Natural killer cell (primary cell): ENCODE measurements at regions not wholly inside any gene's neighbourhood (a gene's known extent, or its start where the extent isn't known, plus 50 kb on each side); places are given as distances from the start of the nearest gene placed in this dataset.

ENCODE experiments used
- ATAC-seq, 3 donors: fragments of 150-1000 bp in 2 of 3; fragments of 200-7000 bp in 1 of 3; cut with Tn5 transposase; 1 replicate in 1 of 3; 2 replicates in 2 of 3; pipeline ENCODE4 v1.10.0; 2021; ENCODE audit warnings: mild to moderate bottlenecking in 2 of 3, moderate library complexity in 2 of 3
- DNase-seq, 2 donors: peaks; one replicate each; pipeline versions ENCODE4 v3.0.0 to v3.0.0-alpha.2; 2013 to 2021; ENCODE audit warnings: mixed read lengths in 1 of 2
- H3K27ac ChIP-seq: one replicate; pipeline ENCODE4 v1.5.1; 2013; ENCODE audit warnings: mild to moderate bottlenecking, low read length
- H3K27me3 ChIP-seq: one replicate; pipeline ENCODE4 v1.6.1; 2013; ENCODE audit warnings: low read length; ENCODE audit not compliant: control insufficient read depth, insufficient read depth
- H3K36me3 ChIP-seq: one replicate; pipeline ENCODE4 v1.6.1; 2013; ENCODE audit warnings: low read length; ENCODE audit not compliant: control insufficient read depth, insufficient read depth
- H3K4me1 ChIP-seq: one replicate; pipeline ENCODE4 v1.6.1; 2013; ENCODE audit warnings: low read length; ENCODE audit not compliant: control insufficient read depth, insufficient read depth
- H3K4me3 ChIP-seq: one replicate; pipeline ENCODE4 v1.5.1; 2013; ENCODE audit warnings: low read length
- H3K9me3 ChIP-seq: one replicate; pipeline ENCODE4 v1.6.1; 2013; ENCODE audit warnings: low read length; ENCODE audit not compliant: control insufficient read depth, insufficient read depth
- H3K27ac Mint-ChIP-seq, 2 donors: one replicate each; pipeline ENCODE4 v1.8.0; 2022; ENCODE audit warnings: mild to moderate bottlenecking in 2 of 2, mixed read lengths in 2 of 2, moderate library complexity in 1 of 2
- H3K27me3 Mint-ChIP-seq, 2 donors: one replicate each; pipeline ENCODE4 v1.8.0; 2022; ENCODE audit warnings: low read depth in 2 of 2, mixed read lengths in 2 of 2
- H3K36me3 Mint-ChIP-seq: one replicate; pipeline ENCODE4 v1.8.0; 2022; ENCODE audit warnings: mixed read lengths
- H3K4me1 Mint-ChIP-seq, 2 donors: one replicate each; pipeline ENCODE4 v1.8.0; 2022; ENCODE audit warnings: mixed read lengths in 2 of 2
- H3K4me3 Mint-ChIP-seq: one replicate; pipeline ENCODE4 v1.8.0; 2022; ENCODE audit warnings: mild to moderate bottlenecking, moderate library complexity, mixed read lengths
- H3K9me3 Mint-ChIP-seq, 2 donors: one replicate each; pipeline ENCODE4 v1.8.0; 2022; ENCODE audit warnings: mixed read lengths in 2 of 2
- WGBS: methylation state at CpG from one replicate; pipeline ENCODE4 v1.1.7; 2013; ENCODE audit warnings: missing lambda C conversion rate; ENCODE audit not compliant: insufficient coverage; 5-methylcytosine and 5-hydroxymethylcytosine counted together
- intact Hi-C: fragments of 100-400 bp; cut with micrococcal nuclease; formaldehyde crosslinking; loops from one replicate; pipeline ENCODE4 v1.14.2; 2022
- TF ChIP-seq, protein P1 (sequence below): fragments of 200-600 bp; IDR thresholded peaks from one replicate; pipeline ENCODE4 v1.8.0; 2022; ENCODE audit warnings: antibody characterized with exemption

DNA sequence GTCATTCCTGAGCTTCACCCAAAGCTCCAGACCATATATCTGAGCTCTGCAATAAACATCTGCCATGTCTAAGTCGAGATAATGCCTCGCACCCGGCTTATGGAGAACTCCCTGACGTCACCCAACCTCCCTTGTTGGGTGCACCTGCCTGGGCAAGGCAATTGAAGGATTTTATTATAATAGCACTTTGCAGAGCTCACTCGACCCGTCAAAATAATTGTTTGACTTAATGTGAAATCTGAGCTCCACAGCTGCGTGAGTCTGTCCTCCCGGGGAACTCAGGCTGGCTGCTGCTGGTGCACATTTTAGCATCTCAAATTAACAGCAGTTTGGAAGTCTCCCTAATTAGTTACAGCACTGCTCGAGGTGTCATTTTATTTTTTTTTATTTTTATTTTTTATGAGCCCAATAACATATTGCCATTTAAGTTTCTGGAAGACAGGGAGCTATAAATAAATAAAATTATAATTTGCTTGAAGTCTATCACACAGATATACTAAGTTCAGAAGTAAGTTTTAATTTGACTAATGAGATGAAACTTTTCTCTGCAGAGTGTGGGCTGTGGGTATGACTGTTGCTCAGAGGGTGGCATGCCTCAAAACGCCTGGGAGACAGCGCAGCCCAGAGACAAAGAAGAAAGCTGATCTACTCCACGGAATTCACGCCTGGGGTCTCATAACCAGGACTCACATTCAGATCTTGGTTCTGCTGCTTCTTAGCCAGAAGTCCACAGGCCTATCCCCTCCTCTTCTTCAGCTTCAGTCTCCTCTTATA is 401.4 kb upstream of the C16orf82 start:
- Histone ChIP-seq H3K27ac (no peak overlapping the region), H3K4me1 (no peaks in the 10 kb centered on the region), H3K27me3 (no peaks in the 10 kb centered on the region), H3K9me3 (no peaks in the 10 kb centered on the region), H3K36me3 (no peaks in the 10 kb centered on the region), H3K4me3 (no peak overlapping the region)
- Mint-ChIP-seq H3K27ac (no peak overlapping the region), H3K9me3 (no peaks in the 10 kb centered on the region), H3K4me1 (peaks cover 0 to 4% of the 10 kb centered on the region in 2 donors), H3K4me3 (no peak overlapping the region), H3K36me3 (no peaks in the 10 kb centered on the region), H3K27me3 (peaks cover 14 to 18% of the 10 kb centered on the region in 2 donors)
- no peak for ATAC-seq
- intact Hi-C loops = no loop called here
- DNase-seq = no peak
- WGBS = 83% methylated on average over 12 of the region's 13 CpGs
- TF ChIP-seq, protein P1, sequence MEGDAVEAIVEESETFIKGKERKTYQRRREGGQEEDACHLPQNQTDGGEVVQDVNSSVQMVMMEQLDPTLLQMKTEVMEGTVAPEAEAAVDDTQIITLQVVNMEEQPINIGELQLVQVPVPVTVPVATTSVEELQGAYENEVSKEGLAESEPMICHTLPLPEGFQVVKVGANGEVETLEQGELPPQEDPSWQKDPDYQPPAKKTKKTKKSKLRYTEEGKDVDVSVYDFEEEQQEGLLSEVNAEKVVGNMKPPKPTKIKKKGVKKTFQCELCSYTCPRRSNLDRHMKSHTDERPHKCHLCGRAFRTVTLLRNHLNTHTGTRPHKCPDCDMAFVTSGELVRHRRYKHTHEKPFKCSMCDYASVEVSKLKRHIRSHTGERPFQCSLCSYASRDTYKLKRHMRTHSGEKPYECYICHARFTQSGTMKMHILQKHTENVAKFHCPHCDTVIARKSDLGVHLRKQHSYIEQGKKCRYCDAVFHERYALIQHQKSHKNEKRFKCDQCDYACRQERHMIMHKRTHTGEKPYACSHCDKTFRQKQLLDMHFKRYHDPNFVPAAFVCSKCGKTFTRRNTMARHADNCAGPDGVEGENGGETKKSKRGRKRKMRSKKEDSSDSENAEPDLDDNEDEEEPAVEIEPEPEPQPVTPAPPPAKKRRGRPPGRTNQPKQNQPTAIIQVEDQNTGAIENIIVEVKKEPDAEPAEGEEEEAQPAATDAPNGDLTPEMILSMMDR = no peak

DNA sequence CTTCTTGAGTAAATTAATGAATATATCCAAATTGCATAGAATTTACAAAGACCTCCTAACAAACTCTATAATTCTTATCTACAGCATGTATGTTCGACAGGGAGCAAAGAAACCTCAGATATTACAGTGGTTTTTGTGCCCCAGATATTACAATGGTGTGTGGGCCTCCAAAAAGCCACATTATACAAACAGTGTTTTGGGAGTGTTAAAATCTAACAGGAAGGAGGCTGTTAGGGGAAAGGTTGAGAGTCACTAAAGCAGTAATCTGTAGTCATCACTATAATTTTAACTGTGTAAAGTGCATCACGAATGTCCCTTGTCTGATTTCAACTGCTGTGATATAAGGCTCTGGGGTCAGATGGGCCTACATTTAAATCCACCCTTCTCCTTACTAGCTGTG is 400.2 kb upstream of the C16orf82 start:
- no peak overlapping the region for H3K4me3 ChIP-seq
- H3K27ac ChIP-seq = no peak overlapping the region
- H3K4me3 Mint-ChIP-seq = no peak overlapping the region
- WGBS = 63% methylated on average over 1 of the region's 2 CpGs
- peaks cover 18 to 20% of the 10 kb centered on the region in 2 donors for H3K27me3 Mint-ChIP-seq
- intact Hi-C loops = no loop called here
- no peaks in the 10 kb centered on the region for H3K36me3 ChIP-seq
- DNase-seq (no peak), ATAC-seq (no peak)
- no peaks in the 10 kb centered on the region for H3K27me3 ChIP-seq
- H3K9me3 ChIP-seq = no peaks in the 10 kb centered on the region
- no peaks in the 10 kb centered on the region for H3K9me3 Mint-ChIP-seq
- H3K27ac Mint-ChIP-seq = no peak overlapping the region
- TF ChIP-seq, protein P1 = no peak
- no peaks in the 10 kb centered on the region for H3K36me3 Mint-ChIP-seq
- no peaks in the 10 kb centered on the region for H3K4me1 ChIP-seq
- H3K4me1 Mint-ChIP-seq = peaks cover 0 to 4% of the 10 kb centered on the region in 2 donors

DNA sequence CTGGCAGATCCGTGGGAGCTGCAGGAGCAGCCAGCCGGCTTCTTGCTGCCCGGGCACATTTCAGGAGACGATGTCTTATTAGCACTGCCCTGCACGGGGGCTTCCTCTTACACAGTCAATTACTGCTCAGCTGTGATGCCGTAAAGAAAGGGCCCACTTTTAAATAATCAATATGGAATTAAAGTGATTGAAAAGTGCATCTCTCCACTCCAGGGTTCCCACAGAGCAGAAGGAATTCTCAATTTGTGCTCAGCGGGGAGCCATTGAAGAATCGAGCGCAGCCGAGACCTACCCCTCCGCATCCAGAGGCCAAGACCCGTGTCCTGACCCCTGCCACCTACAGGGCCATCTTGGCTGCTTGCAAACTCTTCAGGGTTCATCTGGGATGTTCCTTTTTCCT is 399.4 kb upstream of the C16orf82 start:
- WGBS = 92% methylated on average over 11 of the region's 12 CpGs
- H3K36me3 ChIP-seq = no peaks in the 10 kb centered on the region
- no peak for DNase-seq
- no peaks in the 10 kb centered on the region for H3K27me3 ChIP-seq
- H3K36me3 Mint-ChIP-seq = no peaks in the 10 kb centered on the region
- intact Hi-C loops = no loop called here
- H3K9me3 Mint-ChIP-seq = no peaks in the 10 kb centered on the region
- H3K27me3 Mint-ChIP-seq = peaks cover 18 to 25% of the 10 kb centered on the region in 2 donors
- H3K27ac ChIP-seq = no peak overlapping the region
- ATAC-seq = no peak
- H3K27ac Mint-ChIP-seq = no peak overlapping the region
- H3K4me1 ChIP-seq = no peaks in the 10 kb centered on the region
- no peak overlapping the region for H3K4me3 Mint-ChIP-seq
- H3K9me3 ChIP-seq = no peaks in the 10 kb centered on the region
- TF ChIP-seq, protein P1 = no peak
- H3K4me1 Mint-ChIP-seq = peaks cover 0 to 4% of the 10 kb centered on the region in 2 donors
- no peak overlapping the region for H3K4me3 ChIP-seq

DNA sequence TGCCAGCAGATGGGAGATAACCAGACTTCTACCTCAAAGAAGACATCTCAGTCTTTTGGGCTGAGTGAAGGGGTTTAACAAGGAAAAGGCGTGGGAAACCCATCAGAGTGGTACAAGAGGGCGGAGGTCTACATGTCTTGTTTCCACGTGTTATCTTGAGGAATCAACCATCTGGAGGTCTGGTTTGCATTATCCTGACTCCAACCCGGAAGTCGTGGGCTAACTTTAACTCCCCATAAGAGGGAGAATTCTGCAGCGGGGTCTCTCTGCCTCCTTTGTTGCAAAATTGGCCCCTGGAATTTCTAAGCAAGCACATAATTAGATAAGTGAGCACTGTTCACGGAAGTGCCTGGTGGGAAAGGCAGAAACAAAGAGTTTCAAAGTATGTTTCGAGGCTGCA is 398.7 kb upstream of the C16orf82 start:
- DNase-seq = no peak
- intact Hi-C loops = no loop called here
- no peaks in the 10 kb centered on the region for H3K4me1 ChIP-seq

More for the DNA sequence above, 398.7 kb upstream of the C16orf82 start:
- Histone ChIP-seq H3K27ac (no peak overlapping the region), H3K9me3 (no peaks in the 10 kb centered on the region), H3K4me3 (no peak overlapping the region), H3K27me3 (no peaks in the 10 kb centered on the region), H3K36me3 (no peaks in the 10 kb centered on the region)
- no peak for ATAC-seq
- Mint-ChIP-seq H3K4me3 (no peak overlapping the region), H3K36me3 (no peaks in the 10 kb centered on the region), H3K9me3 (no peaks in the 10 kb centered on the region), H3K27ac (no peak overlapping the region), H3K4me1 (peaks cover 0 to 4% of the 10 kb centered on the region in 2 donors), H3K27me3 (peaks cover 16 to 20% of the 10 kb centered on the region in 2 donors)
- TF ChIP-seq, protein P1 = no peak
- WGBS = 63% methylated on average over 8 of the region's 8 CpGs
